GM18870 (cell line): ENCODE measurements at regions not wholly inside any gene's neighbourhood (a gene's known extent, or its start where the extent isn't known, plus 50 kb on each side); places are given as distances from the start of the nearest gene placed in this dataset.
A peak's percentile ranks its signal among the peaks of the same experiment; 100 is the strongest.

Experiments used
- ATAC-seq: cut with Tn5 transposase; IDR thresholded peaks from one replicate; pipeline ENCODE4 v1.9.1; 2021; ENCODE audit warnings: moderate library complexity; ENCODE audit not compliant: unreplicated experiment

GRCh38 chr5:118692811-118693342, 295.5 kb downstream of the DTWD2 start:
- peak; percentile 36 for ATAC-seq

DNA sequence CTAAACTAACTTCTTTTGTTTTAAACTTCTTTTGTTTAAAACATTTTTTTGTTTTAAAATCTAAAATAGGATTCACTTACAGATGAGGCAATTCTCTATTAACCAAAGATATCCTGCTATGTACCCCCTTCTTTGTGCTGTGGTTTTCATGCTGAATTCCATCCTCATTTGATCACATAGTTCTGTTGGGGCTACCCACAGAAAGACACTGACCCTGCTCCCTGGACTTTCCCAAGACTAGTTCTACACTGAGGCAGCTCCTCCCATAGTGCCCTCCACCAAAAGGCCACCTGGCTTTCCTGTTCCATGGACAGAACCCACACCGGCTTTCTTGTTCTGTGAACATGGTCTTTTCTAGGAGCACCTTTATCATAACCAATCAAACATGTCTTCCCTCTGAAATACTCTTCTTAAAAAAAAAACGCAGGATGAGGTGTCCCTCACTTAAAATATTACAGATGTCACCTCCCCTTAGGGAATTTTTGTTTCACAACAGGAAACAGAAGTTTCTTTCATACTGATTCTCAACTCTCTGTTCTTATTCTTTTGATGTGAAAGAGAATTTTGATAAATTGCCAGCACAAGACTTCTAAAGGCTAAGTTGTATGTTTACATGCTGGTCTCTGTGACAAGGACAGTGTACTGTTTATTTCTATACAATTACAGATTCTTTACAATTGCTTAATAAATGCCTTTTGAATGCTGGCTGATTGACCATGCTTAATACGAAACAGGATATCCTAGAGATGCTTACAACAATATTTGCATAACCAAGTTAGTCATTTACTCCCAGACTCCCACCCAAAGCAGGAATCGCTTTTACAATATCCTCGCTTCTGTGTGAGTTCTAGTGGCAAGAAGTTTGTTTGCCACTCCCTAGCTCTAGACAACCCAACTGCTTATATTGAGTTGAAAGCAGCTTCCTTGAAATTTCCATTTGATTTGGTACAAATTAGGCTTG, 300.4 kb downstream of the DTWD2 start:
- ATAC-seq: peak; percentile 50

- ATAC-seq: no peak
These were observed 301.2 kb downstream of the DTWD2 start for GRCh38 chr5:118687100-118687499.

DNA sequence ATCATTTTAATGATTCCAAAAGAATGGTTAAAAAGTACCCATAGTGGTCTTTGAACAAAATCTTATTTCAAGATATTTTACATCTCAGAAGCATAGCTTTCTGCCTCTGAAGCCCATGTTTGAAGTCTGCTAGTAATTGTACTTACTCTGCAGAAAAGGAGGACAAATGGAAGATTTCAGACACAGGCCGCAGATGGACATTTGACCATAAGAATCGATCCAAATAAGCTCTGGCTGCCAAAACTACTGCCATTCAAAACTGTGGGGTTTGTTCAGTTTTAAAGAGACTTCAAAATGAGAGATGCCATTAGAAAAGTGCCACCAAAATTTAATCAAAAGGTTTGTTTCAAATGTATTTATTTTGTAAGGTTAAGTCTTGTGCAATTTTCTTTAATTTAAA, 306.7 kb downstream of the DTWD2 start:
- no peak for ATAC-seq

DNA sequence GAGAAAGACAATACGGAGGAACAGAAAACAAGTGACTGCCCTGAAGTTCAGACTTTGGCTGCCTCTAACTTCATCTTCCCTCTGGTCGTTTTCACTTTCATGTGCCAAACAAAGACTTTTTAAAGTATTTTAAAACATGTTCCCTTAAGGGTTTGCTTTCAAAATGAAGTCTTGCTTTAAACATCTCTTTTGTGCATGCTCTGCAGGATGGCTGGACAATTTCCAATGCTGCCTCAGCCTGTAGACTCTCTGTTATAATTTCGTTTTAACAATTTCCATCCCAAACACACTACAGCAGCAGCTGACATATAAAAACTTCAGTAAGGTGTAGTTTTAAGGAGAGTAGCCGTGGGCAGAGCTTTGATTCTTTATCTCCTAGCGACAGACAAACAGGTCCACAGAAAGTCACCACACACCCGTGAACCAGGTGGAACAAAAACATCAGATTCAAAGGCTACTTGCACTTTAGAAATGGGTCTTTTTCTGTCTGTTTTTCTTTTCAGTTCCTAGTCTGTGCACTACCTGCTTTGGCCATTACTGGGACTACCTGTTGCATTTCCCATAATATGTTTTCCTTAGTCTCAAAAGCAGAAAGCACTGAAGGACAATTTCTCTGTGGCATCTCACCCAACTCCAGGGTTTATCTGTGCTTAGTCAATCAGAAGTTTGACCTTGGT, 308.9 kb downstream of the DTWD2 start:
- ATAC-seq: peak; percentile 50

- no peak for ATAC-seq
These were observed 309.6 kb downstream of the DTWD2 start for GRCh38 chr5:118678746-118679145.

GRCh38 chr5:118675247-118675646, 313.1 kb downstream of the DTWD2 start:
- no peak for ATAC-seq

DNA sequence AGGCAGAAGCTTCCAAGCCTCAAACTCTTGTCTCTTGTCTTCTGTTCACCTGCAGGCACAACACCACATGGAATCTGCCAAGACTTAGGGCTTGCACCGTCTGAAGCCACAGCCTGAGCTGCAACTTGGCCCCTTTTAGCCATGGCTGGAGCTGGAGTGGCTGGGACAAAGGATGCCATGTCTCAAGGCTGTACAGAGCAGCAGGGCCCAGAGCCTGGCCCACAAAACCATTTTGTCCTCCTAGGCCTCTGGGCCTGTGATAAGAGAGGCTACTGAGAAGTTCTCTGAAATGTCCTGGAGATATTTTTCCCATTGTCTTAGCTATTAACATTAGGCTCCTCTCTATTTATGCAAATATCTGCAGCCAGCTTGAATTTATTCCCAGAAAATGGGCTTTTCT, 330.8 kb downstream of the DTWD2 start:
- ATAC-seq: no peak

DNA sequence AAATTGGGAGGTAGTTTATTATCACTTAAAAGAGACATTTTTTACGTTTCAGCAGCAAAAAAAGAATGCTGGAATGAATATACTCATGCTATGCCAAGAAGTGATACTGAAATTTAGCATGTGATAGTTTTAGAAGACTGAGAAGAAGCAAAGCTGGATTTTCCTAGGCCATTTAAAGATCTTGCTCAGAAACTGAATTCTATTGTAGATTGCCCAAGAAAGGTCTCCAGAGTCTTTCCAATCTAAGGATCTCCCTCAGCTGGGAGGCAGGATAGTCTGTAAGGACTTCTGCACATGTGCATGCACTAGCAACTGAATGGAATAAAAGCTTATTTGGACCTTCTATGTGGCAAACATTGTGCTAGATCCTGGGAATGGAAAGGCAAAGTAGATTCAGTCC, 334.5 kb downstream of the DTWD2 start:
- no peak for ATAC-seq

GRCh38 chr5:118653183-118653582, 335.2 kb downstream of the DTWD2 start:
- no peak for ATAC-seq

DNA sequence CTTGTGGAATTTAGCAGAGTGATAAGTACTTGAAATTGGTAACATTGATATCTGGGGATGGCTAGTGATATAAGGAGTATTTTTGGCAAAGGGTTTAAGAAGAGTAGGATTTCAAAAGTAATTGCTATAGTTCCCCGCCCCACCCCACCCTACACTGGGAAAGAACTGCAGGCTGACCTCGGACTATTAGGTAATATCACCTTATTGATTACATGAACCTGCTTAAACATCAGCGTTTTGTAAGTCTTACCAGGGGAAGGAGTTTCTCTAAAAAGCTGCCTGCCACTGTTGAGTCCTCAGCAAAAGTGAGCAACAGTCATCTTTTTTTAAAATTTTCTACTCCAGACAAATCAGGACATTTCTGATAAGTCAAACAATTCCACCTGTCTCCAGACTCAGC, 337.3 kb downstream of the DTWD2 start:
- ATAC-seq: no peak

- ATAC-seq: no peak
These were observed 340.8 kb downstream of the DTWD2 start for GRCh38 chr5:118647587-118647986.

DNA sequence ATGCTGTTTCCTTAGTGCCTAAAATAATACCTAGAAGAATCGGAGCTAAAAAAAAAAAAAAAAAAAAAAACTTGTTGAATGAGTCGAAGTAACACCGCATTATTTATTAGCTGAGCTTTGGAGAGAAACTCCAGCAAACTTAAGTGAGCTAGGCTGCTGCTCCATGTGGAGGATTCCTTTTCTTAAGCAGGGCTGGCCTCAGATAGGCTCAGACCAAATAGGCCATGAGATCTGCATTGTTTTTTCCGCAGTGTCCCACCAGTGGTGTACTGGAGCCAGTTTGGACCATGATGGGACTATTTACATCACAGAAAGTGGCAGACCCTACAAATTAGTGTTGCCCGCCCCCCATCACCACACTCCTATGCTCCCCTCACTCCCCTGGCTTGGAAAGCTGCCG, 341.4 kb downstream of the DTWD2 start:
- ATAC-seq: no peak

DNA sequence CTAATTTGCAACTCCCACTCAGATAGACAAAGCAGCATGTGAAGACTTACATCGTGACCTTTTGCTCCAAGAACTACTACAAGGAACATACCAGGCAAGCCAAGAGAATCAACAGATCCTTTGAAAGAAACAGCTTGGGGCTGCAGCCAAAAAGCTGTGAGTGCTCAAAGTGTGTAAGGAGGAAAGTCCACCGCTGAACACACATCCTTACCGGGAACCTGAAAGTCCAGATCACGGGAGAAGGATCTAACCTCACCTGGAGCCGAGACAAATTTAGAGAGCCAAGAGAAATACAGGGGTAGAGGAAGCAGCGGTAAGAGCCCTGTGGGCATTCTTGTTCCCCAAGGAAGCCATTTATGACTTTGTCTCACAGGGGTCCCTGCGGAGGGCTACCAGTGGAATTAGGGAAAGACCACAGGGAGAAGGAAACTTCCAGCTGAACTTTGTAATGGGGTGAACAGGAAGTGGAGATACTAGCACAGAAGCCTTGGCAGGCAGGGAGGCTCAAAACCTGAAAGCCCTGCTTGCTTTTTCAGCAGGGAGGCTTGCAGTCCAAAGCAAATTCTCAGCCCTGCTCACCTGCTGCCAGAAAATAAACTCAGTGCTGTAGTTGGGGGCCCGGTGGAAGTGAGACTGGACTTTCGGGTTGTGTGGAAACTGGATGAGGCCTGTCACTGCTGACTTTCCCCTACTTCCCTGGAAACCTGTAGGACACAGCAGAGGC, 350.2 kb downstream of the DTWD2 start:
- no peak for ATAC-seq

GRCh38 chr5:118628660-118629354, 359.5 kb downstream of the DTWD2 start:
- ATAC-seq: no peak

DNA sequence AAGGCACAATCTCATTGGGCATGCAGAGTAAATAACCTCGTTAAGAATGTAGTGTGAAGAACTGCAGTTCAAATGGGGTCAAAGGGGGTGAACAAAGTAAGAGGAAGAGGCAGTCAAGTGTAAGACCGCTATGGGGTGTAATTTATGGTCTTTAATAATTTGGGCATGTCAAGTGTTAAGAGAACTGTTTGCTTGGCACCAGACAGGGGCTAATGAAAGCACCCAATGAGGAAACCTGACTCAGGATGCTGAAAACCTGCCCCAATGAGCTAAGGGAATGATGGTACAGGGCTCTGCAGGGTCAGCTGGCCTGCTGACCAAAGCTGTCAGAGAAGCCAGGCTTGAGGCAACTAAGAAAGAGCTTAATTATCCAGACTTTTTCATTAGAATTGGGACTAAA, 368.1 kb downstream of the DTWD2 start:
- ATAC-seq: no peak

- ATAC-seq: no peak
These were observed 368.5 kb downstream of the DTWD2 start for GRCh38 chr5:118619823-118620222.

- ATAC-seq: peak; percentile 93
These were observed 372.1 kb downstream of the DTWD2 start for GRCh38 chr5:118616281-118616680.

- ATAC-seq: no peak
These were observed 373.5 kb downstream of the DTWD2 start for GRCh38 chr5:118614731-118615456.

DNA sequence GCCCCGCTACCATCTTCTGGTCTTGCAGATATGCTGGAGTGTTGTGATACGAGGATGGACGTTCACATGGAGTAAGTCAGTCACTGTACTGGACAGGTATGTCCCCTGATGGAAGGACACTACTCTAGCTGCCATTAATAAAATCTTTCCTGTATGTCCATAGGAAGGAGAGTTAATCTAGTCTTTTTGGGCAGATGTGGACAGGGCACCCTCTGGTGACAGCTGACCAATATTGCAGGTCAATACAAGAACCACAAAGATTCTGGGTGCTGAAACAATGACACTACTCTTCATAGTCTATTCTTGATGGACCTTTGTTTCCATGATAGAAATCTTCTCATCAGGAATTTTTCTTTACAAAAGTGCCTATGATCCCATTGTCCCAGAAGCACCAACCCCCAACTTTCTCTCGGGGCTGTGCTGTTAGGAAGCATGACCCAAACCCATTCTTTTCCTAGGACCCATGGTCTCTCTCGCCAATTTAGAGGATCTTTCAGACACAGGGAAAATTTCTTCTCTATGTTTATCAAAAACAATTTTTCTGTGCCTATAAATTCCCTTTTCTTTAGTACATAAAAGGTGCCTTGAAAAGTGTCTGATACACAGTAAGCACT, 376.9 kb downstream of the DTWD2 start:
- no peak for ATAC-seq
